Activated naive CD4-positive, alpha-beta T cell treated with anti-CD3 and anti-CD28 coated beads, Interleukin-2, amount 50 U/mL, for 72 hours (primary cell): ENCODE measurements at regions not wholly inside any gene's neighbourhood (a gene's known extent, or its start where the extent isn't known, plus 50 kb on each side); places are given as distances from the start of the nearest gene placed in this dataset.

Experiments
- ATAC-seq, 2 donors: fragments of 150-1000 bp; cut with Tn5 transposase; 2 replicates each; pipeline ENCODE4 v1.10.0; 2021; ENCODE audit warnings: mild to moderate bottlenecking in 2 of 2, moderate library complexity in 2 of 2
- DNase-seq, 2 donors: peaks; one replicate each; pipeline ENCODE4 v3.0.0; 2021 to 2022; ENCODE audit warnings: low spot score in 2 of 2
- H3K27ac Mint-ChIP-seq, 2 donors: one replicate each; pipeline ENCODE4 v1.8.0; 2022; ENCODE audit warnings: mild to moderate bottlenecking in 2 of 2, mixed read lengths in 2 of 2
- H3K36me3 Mint-ChIP-seq, 2 donors: one replicate each; pipeline ENCODE4 v1.8.0; 2022; ENCODE audit warnings: mixed read lengths in 2 of 2
- H3K9me3 Mint-ChIP-seq, 2 donors: one replicate each; pipeline ENCODE4 v1.8.0; 2022; ENCODE audit warnings: mixed read lengths in 2 of 2

DNA sequence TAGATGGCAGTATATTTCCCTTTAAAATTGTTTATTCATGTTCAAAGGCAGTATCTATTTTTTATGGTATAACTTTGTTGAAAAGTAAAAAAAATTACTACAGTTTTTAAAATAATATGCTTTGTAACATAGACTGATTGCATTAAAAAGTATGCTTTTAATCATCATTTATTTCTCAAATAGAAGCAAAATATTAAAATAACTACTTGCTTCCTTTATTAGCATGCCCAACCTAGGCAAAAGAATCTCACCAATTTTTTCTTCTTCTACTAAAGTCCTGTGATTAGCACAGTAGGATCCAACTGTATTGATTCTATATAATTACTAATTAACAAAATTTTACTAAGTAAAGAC lies 69.6 kb upstream of the NFKB1 start:
- no peak for DNase-seq
- Mint-ChIP-seq H3K27ac (no peak overlapping the region), H3K36me3 (no peaks in the 10 kb centered on the region), H3K9me3 (no peaks in the 10 kb centered on the region)
- ATAC-seq = no peak

- Mint-ChIP-seq H3K9me3 (no peaks in the 10 kb centered on the region), H3K36me3 (no peaks in the 10 kb centered on the region)
- DNase-seq = no peak
Measured at GRCh38 chr4:102437111-102437510, 64.0 kb upstream of the NFKB1 start.

DNA sequence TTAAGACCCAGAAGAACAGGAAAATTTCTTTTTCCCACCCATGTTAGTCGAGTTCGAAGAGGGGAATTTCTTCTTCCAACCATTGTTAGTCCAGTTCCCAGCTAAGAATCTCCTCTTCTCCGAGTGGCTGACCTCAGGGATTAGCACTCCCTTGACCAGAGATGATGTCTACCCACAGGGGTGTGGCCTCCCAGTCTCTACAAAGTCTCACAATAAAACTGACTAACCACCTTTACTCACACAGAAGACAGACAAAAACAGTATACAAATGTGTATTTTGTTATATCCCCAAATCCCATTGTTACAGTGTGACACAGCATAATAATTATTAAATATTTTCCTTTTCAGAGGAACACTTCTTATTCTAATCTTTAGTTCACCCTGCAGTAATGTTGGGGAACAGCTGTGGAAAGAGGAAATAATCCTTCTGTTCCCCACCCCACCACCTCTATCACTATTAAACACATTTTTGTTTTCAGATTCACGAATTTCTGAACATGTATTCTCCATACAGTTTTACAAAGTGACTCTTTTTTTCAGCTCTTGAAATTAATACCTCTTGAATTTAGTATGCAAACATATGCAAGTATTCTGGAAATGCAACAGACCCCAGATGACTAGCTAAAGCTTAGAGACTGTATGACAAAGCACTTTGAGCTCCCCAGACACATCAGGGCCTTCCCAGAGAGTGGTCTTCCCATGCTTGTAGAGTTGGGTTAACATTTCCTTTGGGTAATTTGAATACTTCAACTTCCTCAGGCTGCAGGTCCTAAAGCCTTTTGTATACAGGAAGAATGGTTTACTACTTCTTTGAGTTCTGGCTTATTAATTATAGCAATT lies 62.5 kb upstream of the NFKB1 start:
- Mint-ChIP-seq H3K36me3 (no peaks in the 10 kb centered on the region), H3K27ac (no peak overlapping the region), H3K9me3 (no peaks in the 10 kb centered on the region)
- ATAC-seq = no peak
- no peak for DNase-seq

More at GRCh38 chr4:102437111-102437510, 64.0 kb upstream of the NFKB1 start:
- H3K27ac Mint-ChIP-seq = no peak overlapping the region
- no peak for ATAC-seq

DNA sequence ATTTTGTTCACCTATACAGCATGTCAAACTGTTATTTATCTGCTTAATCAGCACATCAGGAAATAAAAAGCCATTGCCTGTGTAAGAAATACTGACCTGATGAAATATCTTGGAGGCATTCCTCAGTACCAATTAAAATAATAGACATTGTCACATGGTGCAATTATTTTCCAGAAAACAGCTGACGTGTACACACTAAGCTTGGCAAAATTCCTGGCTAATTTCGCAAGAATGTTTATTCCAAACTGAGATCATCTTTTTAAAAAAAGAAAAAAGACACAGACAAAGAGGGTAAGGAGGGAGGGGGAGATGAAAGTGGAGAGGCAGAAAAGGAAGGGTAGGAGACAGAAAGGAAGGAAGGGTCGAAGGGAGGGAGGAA lies 61.9 kb upstream of the NFKB1 start:
- no peak for DNase-seq
- Mint-ChIP-seq H3K9me3 (no peaks in the 10 kb centered on the region), H3K36me3 (no peaks in the 10 kb centered on the region), H3K27ac (no peak overlapping the region)
- ATAC-seq = no peak

- ATAC-seq (no peak), DNase-seq (no peak)
- Mint-ChIP-seq H3K36me3 (no peaks in the 10 kb centered on the region), H3K27ac (no peak overlapping the region), H3K9me3 (no peaks in the 10 kb centered on the region)
Measured at GRCh38 chr4:102439812-102440211, 61.3 kb upstream of the NFKB1 start.

DNA sequence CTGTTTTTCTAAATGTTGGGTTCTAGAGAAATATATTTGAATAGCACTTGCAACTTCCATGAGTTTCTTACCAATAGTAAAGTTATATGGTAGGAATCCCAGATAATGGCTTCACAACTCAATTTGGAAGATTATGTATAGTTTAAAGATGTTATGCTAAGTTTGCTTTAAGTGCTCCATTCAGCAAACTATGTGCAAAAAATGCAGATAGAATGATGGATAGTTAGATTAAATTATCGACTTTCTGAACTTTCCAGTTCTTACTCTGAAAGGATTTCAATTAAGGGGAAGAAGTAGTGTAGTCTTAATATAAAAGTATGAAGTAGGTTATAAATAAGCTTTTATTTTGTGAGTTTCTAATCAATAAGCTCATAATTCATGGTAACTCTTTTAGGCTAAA lies 60.7 kb upstream of the NFKB1 start:
- no peak for ATAC-seq
- H3K9me3 Mint-ChIP-seq = no peaks in the 10 kb centered on the region
- DNase-seq = no peak
- no peaks in the 10 kb centered on the region for H3K36me3 Mint-ChIP-seq
- H3K27ac Mint-ChIP-seq = no peak overlapping the region

GRCh38 chr4:102441978-102442911 lies 58.9 kb upstream of the NFKB1 start:
- no peaks in the 10 kb centered on the region for H3K36me3 Mint-ChIP-seq
- ATAC-seq = no peak
- H3K27ac Mint-ChIP-seq = no peak overlapping the region
- DNase-seq = no peak
- H3K9me3 Mint-ChIP-seq = no peaks in the 10 kb centered on the region

GRCh38 chr4:102444752-102445151 lies 56.4 kb upstream of the NFKB1 start:
- ATAC-seq (no peak), DNase-seq (no peak)
- no peaks in the 10 kb centered on the region for H3K36me3 Mint-ChIP-seq
- H3K27ac Mint-ChIP-seq = no peak overlapping the region
- no peaks in the 10 kb centered on the region for H3K9me3 Mint-ChIP-seq

GRCh38 chr4:102445213-102445612 lies 55.9 kb upstream of the NFKB1 start:
- Mint-ChIP-seq H3K27ac (no peak overlapping the region), H3K9me3 (no peaks in the 10 kb centered on the region), H3K36me3 (no peaks in the 10 kb centered on the region)
- ATAC-seq = no peak
- no peak for DNase-seq

GRCh38 chr4:102447413-102447812 lies 53.7 kb upstream of the NFKB1 start:
- no peak for ATAC-seq
- no peaks in the 10 kb centered on the region for H3K36me3 Mint-ChIP-seq
- no peaks in the 10 kb centered on the region for H3K9me3 Mint-ChIP-seq
- DNase-seq = no peak
- H3K27ac Mint-ChIP-seq = no peak overlapping the region

GRCh38 chr4:102449751-102450352 lies 51.3 kb upstream of the NFKB1 start:
- ATAC-seq (peak; percentile 63 to 77), DNase-seq (peak in 1 of 2 donors; percentile 48)
- Mint-ChIP-seq H3K36me3 (no peaks in the 10 kb centered on the region), H3K9me3 (no peaks in the 10 kb centered on the region), H3K27ac (no peak overlapping the region)

- Mint-ChIP-seq H3K36me3 (no peaks in the 10 kb centered on the region), H3K27ac (no peak overlapping the region), H3K9me3 (no peaks in the 10 kb centered on the region)
- DNase-seq (no peak), ATAC-seq (no peak)
Measured at GRCh38 chr4:102451266-102451665, 49.9 kb upstream of the NFKB1 start.
